Astrocyte (in vitro differentiated cells and primary cell): ENCODE measurements at regions not wholly inside any gene's neighbourhood (a gene's known extent, or its start where the extent isn't known, plus 50 kb on each side); places are given as distances from the start of the nearest gene placed in this dataset.
"Not testable (repeated sequence)": the region's sequence is repeated elsewhere in the genome, so short reads cannot be mapped to it uniquely, and the experiment has no call there.

Experiments
- DNase-seq: peaks from one replicate; pipeline ENCODE4 v3.0.0-alpha.2; 2010; ENCODE audit warnings: low read depth
- FAIRE-seq: peaks from 2 replicates; lab custom pipeline; 2011; peaks lifted over from hg19 to GRCh38; lab: Jason Lieb, UNC
- H2AFZ ChIP-seq: 2 replicates; pipeline ENCODE4 v1.6.0; 2012; ENCODE audit warnings: low read depth, low read length, inconsistent platforms
- H3K27ac ChIP-seq: 2 replicates; pipeline ENCODE4 v1.5.1; 2011; ENCODE audit warnings: low read depth, low read length, inconsistent platforms
- H3K27me3 ChIP-seq: 2 replicates; pipeline ENCODE4 v1.6.0; 2011; ENCODE audit warnings: low read length, inconsistent platforms; ENCODE audit not compliant: insufficient read depth
- H3K36me3 ChIP-seq: 2 replicates; pipeline ENCODE4 v1.5.1; 2011; ENCODE audit warnings: low read length, inconsistent platforms; ENCODE audit not compliant: insufficient read depth
- H3K4me1 ChIP-seq: 2 replicates; pipeline ENCODE4 v1.5.1; 2011; ENCODE audit warnings: low read length, inconsistent platforms; ENCODE audit not compliant: insufficient read depth
- H3K4me2 ChIP-seq: 2 replicates; pipeline ENCODE4 v1.6.0; 2012; ENCODE audit warnings: low read length, inconsistent platforms
- H3K4me3 ChIP-seq: 2 replicates; pipeline ENCODE4 v1.5.1; 2011; ENCODE audit warnings: low read depth, mild to moderate bottlenecking, low read length, inconsistent platforms; ENCODE audit not compliant: insufficient read depth
- H3K79me2 ChIP-seq: 2 replicates; pipeline ENCODE4 v1.6.0; 2012; ENCODE audit warnings: mild to moderate bottlenecking, low read length, inconsistent platforms; ENCODE audit not compliant: insufficient read depth
- H3K9ac ChIP-seq: 2 replicates; pipeline ENCODE4 v1.6.0; 2012; ENCODE audit warnings: mild to moderate bottlenecking, low read length, inconsistent platforms
- H3K9me3 ChIP-seq: 2 replicates; pipeline ENCODE4 v1.5.1; 2012; ENCODE audit warnings: low read depth, mild to moderate bottlenecking, low read length, inconsistent platforms; ENCODE audit not compliant: insufficient read depth
- H4K20me1 ChIP-seq: 2 replicates; pipeline ENCODE4 v1.6.0; 2012; ENCODE audit warnings: low read length, inconsistent platforms; ENCODE audit not compliant: insufficient read depth
- H3K27ac Mint-ChIP-seq: one replicate; pipeline ENCODE4 v1.8.0; 2021; ENCODE audit warnings: mild to moderate bottlenecking, mixed read lengths; ENCODE audit not compliant: unreplicated experiment
- H3K27me3 Mint-ChIP-seq: one replicate; pipeline ENCODE4 v1.8.0; 2021; ENCODE audit warnings: low read depth, mixed read lengths; ENCODE audit not compliant: unreplicated experiment
- H3K36me3 Mint-ChIP-seq: one replicate; pipeline ENCODE4 v1.8.0; 2021; ENCODE audit warnings: low read depth, mixed read lengths; ENCODE audit not compliant: unreplicated experiment
- H3K4me1 Mint-ChIP-seq: one replicate; pipeline ENCODE4 v1.8.0; 2021; ENCODE audit warnings: low read depth, mixed read lengths; ENCODE audit not compliant: unreplicated experiment
- H3K4me3 Mint-ChIP-seq: one replicate; pipeline ENCODE4 v1.8.0; 2021; ENCODE audit warnings: mild to moderate bottlenecking, moderate library complexity, mixed read lengths; ENCODE audit not compliant: unreplicated experiment
- H3K9me3 Mint-ChIP-seq: one replicate; pipeline ENCODE4 v1.8.0; 2021; ENCODE audit warnings: mild to moderate bottlenecking, mixed read lengths; ENCODE audit not compliant: unreplicated experiment
- EZH2 ChIP-seq: IDR thresholded peaks from 2 replicates; pipeline ENCODE4 v1.6.1; 2012; ENCODE audit warnings: mild to moderate bottlenecking, low read length, inconsistent platforms; ENCODE audit not compliant: insufficient read depth
- TF ChIP-seq, protein P1 (sequence below): IDR thresholded peaks from 2 replicates; pipeline ENCODE4 v1.5.1; 2011; ENCODE audit warnings: low read depth, mild to moderate bottlenecking, inconsistent platforms, low read length, moderate library complexity; ENCODE audit not compliant: insufficient read depth

GRCh38 chr20:53788253-53789022, 194.8 kb upstream of the ZNF217 start:
- no peaks in the 10 kb centered on the region for H3K36me3 Mint-ChIP-seq
- H3K4me1 Mint-ChIP-seq, result peaks cover 19% of the 10 kb centered on the region
- Histone ChIP-seq H3K9me3 (no peaks in the 10 kb centered on the region), H3K4me1 (peaks cover 24% of the 10 kb centered on the region), H3K79me2 (no peaks in the 10 kb centered on the region), H2AFZ (no peak overlapping the region), H3K9ac (no peak overlapping the region), H3K27ac (no peak overlapping the region), H3K4me3 (no peak overlapping the region), H3K4me2 (no peak overlapping the region), H4K20me1 (no peaks in the 10 kb centered on the region), H3K36me3 (no peaks in the 10 kb centered on the region), H3K27me3 (no peaks in the 10 kb centered on the region)
- H3K27me3 Mint-ChIP-seq, result no peaks in the 10 kb centered on the region
- no peak overlapping the region for H3K27ac Mint-ChIP-seq
- H3K4me3 Mint-ChIP-seq, result no peak overlapping the region
- TF ChIP-seq EZH2, result no peak
- TF ChIP-seq, protein P1, sequence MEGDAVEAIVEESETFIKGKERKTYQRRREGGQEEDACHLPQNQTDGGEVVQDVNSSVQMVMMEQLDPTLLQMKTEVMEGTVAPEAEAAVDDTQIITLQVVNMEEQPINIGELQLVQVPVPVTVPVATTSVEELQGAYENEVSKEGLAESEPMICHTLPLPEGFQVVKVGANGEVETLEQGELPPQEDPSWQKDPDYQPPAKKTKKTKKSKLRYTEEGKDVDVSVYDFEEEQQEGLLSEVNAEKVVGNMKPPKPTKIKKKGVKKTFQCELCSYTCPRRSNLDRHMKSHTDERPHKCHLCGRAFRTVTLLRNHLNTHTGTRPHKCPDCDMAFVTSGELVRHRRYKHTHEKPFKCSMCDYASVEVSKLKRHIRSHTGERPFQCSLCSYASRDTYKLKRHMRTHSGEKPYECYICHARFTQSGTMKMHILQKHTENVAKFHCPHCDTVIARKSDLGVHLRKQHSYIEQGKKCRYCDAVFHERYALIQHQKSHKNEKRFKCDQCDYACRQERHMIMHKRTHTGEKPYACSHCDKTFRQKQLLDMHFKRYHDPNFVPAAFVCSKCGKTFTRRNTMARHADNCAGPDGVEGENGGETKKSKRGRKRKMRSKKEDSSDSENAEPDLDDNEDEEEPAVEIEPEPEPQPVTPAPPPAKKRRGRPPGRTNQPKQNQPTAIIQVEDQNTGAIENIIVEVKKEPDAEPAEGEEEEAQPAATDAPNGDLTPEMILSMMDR, result no peak
- no peak for FAIRE-seq
- H3K9me3 Mint-ChIP-seq, result no peaks in the 10 kb centered on the region
- DNase-seq, result no peak

- not testable (repeated sequence) for H3K79me2 ChIP-seq, H4K20me1 ChIP-seq, FAIRE-seq, H3K9me3 ChIP-seq, H3K27ac ChIP-seq, H3K36me3 Mint-ChIP-seq, DNase-seq, H3K4me2 ChIP-seq, H3K4me3 Mint-ChIP-seq, H3K27me3 Mint-ChIP-seq, H3K27me3 ChIP-seq, H2AFZ ChIP-seq, H3K9me3 Mint-ChIP-seq, H3K4me3 ChIP-seq, H3K9ac ChIP-seq, H3K36me3 ChIP-seq
- Mint-ChIP-seq H3K4me1 (peaks cover 19% of the 10 kb centered on the region), H3K27ac (peak overlapping the region; percentile 53)
- H3K4me1 ChIP-seq, result peaks cover 24% of the 10 kb centered on the region
Measured at GRCh38 chr20:53787491-53787931, 193.9 kb upstream of the ZNF217 start.

DNA sequence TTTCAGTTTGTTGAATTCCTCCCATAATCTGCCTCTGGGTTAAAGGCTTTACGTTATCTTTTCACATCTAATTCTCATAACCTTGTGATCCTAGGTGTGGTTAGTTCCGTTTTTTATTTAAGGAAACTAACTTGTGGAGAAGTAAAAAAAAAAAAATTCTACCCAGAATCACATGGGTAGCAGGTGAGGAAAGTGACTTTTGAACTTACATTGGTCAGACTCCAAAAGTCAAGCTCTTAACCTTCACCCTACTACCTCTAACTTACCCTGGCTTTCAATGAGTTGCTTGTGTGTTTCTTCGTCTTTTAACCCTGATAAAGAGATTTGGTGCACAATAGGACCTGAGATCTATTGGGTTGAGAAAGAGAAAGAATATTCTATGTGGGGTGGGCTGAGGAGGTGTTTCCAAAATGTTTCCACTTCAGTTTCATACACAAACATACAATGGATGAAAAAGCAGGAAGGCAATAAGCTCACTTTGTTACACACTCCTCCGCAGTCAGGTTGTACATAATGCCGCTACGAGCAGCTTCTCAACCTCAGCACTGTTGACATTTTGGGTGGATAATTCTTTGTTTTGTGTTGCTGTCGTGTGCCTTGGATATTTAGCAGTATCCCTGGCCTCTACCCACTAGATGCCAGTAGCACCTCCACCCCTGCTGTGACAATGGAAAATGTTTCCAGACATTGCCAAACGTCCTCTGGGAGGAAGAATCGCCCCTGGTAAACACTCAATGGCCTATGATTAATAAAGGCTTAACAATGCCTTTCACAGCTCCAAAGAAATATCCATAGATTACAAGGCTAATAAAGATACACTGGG, 193.0 kb upstream of the ZNF217 start:
- H3K9ac ChIP-seq, result peak overlapping the region; percentile 22
- H3K36me3 ChIP-seq, result no peaks in the 10 kb centered on the region
- H3K36me3 Mint-ChIP-seq, result no peaks in the 10 kb centered on the region
- H3K9me3 Mint-ChIP-seq, result no peaks in the 10 kb centered on the region
- no peak overlapping the region for H3K27ac Mint-ChIP-seq
- no peak overlapping the region for H3K27ac ChIP-seq
- no peak for DNase-seq
- H2AFZ ChIP-seq, result peak overlapping the region; percentile 31
- no peak for FAIRE-seq
- H3K79me2 ChIP-seq, result no peaks in the 10 kb centered on the region
- no peaks in the 10 kb centered on the region for H3K27me3 ChIP-seq
- no peak overlapping the region for H3K4me2 ChIP-seq
- H4K20me1 ChIP-seq, result no peaks in the 10 kb centered on the region
- H3K4me3 ChIP-seq, result no peak overlapping the region
- peaks cover 19% of the 10 kb centered on the region for H3K4me1 Mint-ChIP-seq
- no peak overlapping the region for H3K4me3 Mint-ChIP-seq
- no peaks in the 10 kb centered on the region for H3K27me3 Mint-ChIP-seq
- no peaks in the 10 kb centered on the region for H3K9me3 ChIP-seq
- peaks cover 24% of the 10 kb centered on the region for H3K4me1 ChIP-seq
- TF ChIP-seq EZH2, result no peak
